WTC11 (cell line): ENCODE measurements at regions not wholly inside any gene's neighbourhood (a gene's known extent, or its start where the extent isn't known, plus 50 kb on each side); places are given as distances from the start of the nearest gene placed in this dataset.
A peak's percentile ranks its signal among the peaks of the same experiment; 100 is the strongest.

ENCODE experiments used
- ATAC-seq: fragments of 200-7000 bp; cut with Tn5 transposase; 2 replicates; pipeline ENCODE4 v1.10.0; 2021; ENCODE audit warnings: mild to moderate bottlenecking, moderate library complexity
- CTCF ChIA-PET: fragments of 300-600 bp; sonication (Branson Sonifier 250); formaldehyde crosslinking; loops from one replicate; lab custom pipeline; 2021; ENCODE audit warnings: antibody characterized with exemption; lab: Charles Lee
- POLR2A ChIA-PET: fragments of 350-600 bp; sonication (Branson Sonifier 250); formaldehyde crosslinking; loops from one replicate; lab custom pipeline; 2021; ENCODE audit warnings: antibody characterized with exemption; lab: Charles Lee
- DNase-seq: peaks from one replicate; pipeline ENCODE4 v3.0.0; 2021; ENCODE audit warnings: low spot score
- H3K27ac Mint-ChIP-seq: 2 replicates; pipeline ENCODE4 v1.8.0; 2021; ENCODE audit warnings: mixed read lengths
- H3K27me3 Mint-ChIP-seq: 2 replicates; pipeline ENCODE4 v1.8.0; 2021; ENCODE audit warnings: low read depth, mild to moderate bottlenecking, moderate library complexity, mixed read lengths
- H3K36me3 Mint-ChIP-seq: 2 replicates; pipeline ENCODE4 v1.8.0; 2021; ENCODE audit warnings: mixed read lengths
- H3K4me1 Mint-ChIP-seq: 2 replicates; pipeline ENCODE4 v1.8.0; 2022; ENCODE audit warnings: mixed read lengths
- H3K4me3 Mint-ChIP-seq: 2 replicates; pipeline ENCODE4 v1.8.0; 2021; ENCODE audit warnings: mild to moderate bottlenecking, moderate library complexity, mixed read lengths
- H3K9me3 Mint-ChIP-seq: 2 replicates; pipeline ENCODE4 v1.8.0; 2021; ENCODE audit warnings: mixed read lengths
- ATF1 ChIP-seq: sonication (generic); formaldehyde crosslinking; IDR thresholded peaks from 2 replicates; pipeline ENCODE4 v1.8.1; 2023; ENCODE audit warnings: mild to moderate bottlenecking, moderate library complexity, missing genetic modification reagents
- CREM ChIP-seq: sonication (generic); formaldehyde crosslinking; IDR thresholded peaks from 2 replicates; pipeline ENCODE4 v1.8.1; 2022; ENCODE audit warnings: mild to moderate bottlenecking, missing genetic modification reagents, moderate library complexity
- EMX1 ChIP-seq: fragments of 250-450 bp; sonication (Bioruptor Pico); IDR thresholded peaks from 2 replicates; pipeline ENCODE4 v1.8.0; 2021; ENCODE audit warnings: mild to moderate bottlenecking
- ETV6 ChIP-seq: sonication (generic); formaldehyde crosslinking; IDR thresholded peaks from 2 replicates; pipeline ENCODE4 v1.8.1; 2022; ENCODE audit warnings: mild to moderate bottlenecking, missing genetic modification reagents
- FOXK1 ChIP-seq: sonication (generic); formaldehyde crosslinking; IDR thresholded peaks from 2 replicates; pipeline ENCODE4 v1.8.0; 2022; ENCODE audit warnings: mild to moderate bottlenecking, moderate library complexity, missing genetic modification reagents
- GTF2I ChIP-seq: fragments of 250-450 bp; sonication (Bioruptor Pico); conservative IDR thresholded peaks from 2 replicates; pipeline ENCODE4 v1.4.0; 2021; ENCODE audit warnings: mild to moderate bottlenecking
- IRF2 ChIP-seq: sonication (generic); formaldehyde crosslinking; IDR thresholded peaks from 2 replicates; pipeline ENCODE4 v1.8.0; 2022; ENCODE audit warnings: low read depth, missing genetic modification reagents, borderline replicate concordance
- TEAD1 ChIP-seq: sonication (generic); formaldehyde crosslinking; IDR thresholded peaks from 2 replicates; pipeline ENCODE4 v1.8.0; 2022; ENCODE audit warnings: mild to moderate bottlenecking, missing genetic modification reagents
- ZBTB21 ChIP-seq: sonication (generic); formaldehyde crosslinking; IDR thresholded peaks from 2 replicates; pipeline ENCODE4 v1.8.1; 2023; ENCODE audit warnings: mild to moderate bottlenecking, missing genetic modification reagents, borderline replicate concordance
- ZNF138 ChIP-seq: sonication (generic); formaldehyde crosslinking; conservative IDR thresholded peaks from 2 replicates; pipeline ENCODE4 v1.8.1; 2022; ENCODE audit warnings: mild to moderate bottlenecking, moderate library complexity, missing genetic modification reagents
- ZNF232 ChIP-seq: sonication (generic); formaldehyde crosslinking; IDR thresholded peaks from 2 replicates; pipeline ENCODE4 v1.8.0; 2022; ENCODE audit warnings: mild to moderate bottlenecking, missing genetic modification reagents
- ZNF416 ChIP-seq: fragments of 250-450 bp; sonication (Bioruptor Pico); IDR thresholded peaks from 2 replicates; pipeline ENCODE4 v1.9.0; 2021; ENCODE audit warnings: mild to moderate bottlenecking, inconsistent platforms
- ZNF423 ChIP-seq: fragments of 250-450 bp; sonication (Bioruptor Pico); IDR thresholded peaks from 2 replicates; pipeline ENCODE4 v2.1.2; 2022; ENCODE audit warnings: mild to moderate bottlenecking, moderate library complexity
- ZNF512 ChIP-seq: sonication (generic); formaldehyde crosslinking; IDR thresholded peaks from 2 replicates; pipeline ENCODE4 v1.8.1; 2022; ENCODE audit warnings: missing genetic modification reagents, borderline replicate concordance
- TF ChIP-seq, protein P1 (sequence below): fragments of 250-450 bp; sonication (Bioruptor Pico); conservative IDR thresholded peaks from 2 replicates; pipeline ENCODE4 v1.9.0; 2021; ENCODE audit warnings: mild to moderate bottlenecking
- TF ChIP-seq, protein P2 (sequence below): fragments of 200-600 bp; IDR thresholded peaks from 2 replicates; pipeline ENCODE4 v1.8.0; 2022; ENCODE audit warnings: antibody characterized with exemption
- TF ChIP-seq, protein P3 (sequence below): sonication (generic); formaldehyde crosslinking; IDR thresholded peaks from 2 replicates; pipeline ENCODE4 v1.8.1; 2023; ENCODE audit warnings: mild to moderate bottlenecking, missing genetic modification reagents, moderate library complexity

DNA sequence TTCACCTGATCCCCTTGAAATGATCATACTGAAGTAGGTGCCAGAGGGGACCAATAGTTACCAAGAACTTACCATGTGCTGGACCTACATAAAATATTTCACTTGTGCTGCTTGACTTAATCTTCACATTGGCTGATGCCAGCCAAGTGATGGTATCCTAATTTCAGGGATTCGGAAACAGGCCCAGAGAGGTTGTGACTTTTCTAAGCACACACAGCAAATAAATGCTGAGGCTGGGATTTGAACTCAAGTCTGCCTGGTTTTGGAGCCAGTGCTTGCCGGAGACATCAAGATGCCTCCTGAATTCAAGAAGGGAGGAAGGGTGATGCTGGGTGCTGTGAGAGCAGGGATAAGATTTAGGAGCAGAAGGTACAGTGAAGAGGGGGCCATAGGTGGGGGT lies 173.5 kb upstream of the LHX5 start (continued):
- TF ChIP-seq ZNF512 (CRISPR knock-in tag) (no peak), ZNF416 (CRISPR knock-in tag) (no peak), ETV6 (CRISPR knock-in tag) (no peak), ZNF232 (no peak), IRF2 (CRISPR knock-in tag) (no peak), FOXK1 (CRISPR knock-in tag) (no peak), ZBTB21 (CRISPR knock-in tag) (no peak), TEAD1 (CRISPR knock-in tag) (no peak), ZNF138 (no peak)
- TF ChIP-seq, protein P1, sequence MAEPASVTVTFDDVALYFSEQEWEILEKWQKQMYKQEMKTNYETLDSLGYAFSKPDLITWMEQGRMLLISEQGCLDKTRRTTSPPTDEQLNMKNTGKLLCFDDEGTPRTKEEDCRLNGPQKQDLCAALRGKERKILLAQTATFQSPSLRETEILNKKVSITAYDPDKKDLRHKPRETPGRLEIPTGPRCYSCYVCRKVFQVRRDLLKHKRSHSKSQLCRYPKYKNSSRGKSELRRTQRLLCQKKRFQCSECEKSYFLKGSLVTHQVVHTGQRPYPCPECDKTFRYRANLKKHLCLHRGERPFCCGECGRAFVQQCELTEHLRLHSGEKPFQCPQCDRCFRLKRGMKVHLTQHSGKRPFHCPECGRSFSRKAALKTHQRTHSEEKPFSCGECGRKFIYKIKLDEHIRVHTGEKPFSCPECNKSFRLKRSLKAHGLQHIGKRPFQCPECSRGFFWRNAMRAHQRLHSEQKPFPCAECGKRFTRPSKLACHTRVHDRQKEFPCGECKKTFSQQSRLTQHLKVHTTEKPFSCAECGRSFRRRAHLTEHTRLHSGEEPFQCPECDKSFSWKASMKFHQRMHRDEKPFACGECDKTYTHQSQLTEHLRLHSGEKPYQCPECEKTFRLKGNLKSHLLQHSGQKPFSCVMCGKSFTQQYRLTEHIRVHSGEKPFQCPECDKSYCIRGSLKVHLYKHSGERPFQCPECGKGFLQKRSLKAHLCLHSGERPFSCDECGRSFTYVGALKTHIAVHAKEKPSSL (CRISPR knock-in tag), result no peak

DNA sequence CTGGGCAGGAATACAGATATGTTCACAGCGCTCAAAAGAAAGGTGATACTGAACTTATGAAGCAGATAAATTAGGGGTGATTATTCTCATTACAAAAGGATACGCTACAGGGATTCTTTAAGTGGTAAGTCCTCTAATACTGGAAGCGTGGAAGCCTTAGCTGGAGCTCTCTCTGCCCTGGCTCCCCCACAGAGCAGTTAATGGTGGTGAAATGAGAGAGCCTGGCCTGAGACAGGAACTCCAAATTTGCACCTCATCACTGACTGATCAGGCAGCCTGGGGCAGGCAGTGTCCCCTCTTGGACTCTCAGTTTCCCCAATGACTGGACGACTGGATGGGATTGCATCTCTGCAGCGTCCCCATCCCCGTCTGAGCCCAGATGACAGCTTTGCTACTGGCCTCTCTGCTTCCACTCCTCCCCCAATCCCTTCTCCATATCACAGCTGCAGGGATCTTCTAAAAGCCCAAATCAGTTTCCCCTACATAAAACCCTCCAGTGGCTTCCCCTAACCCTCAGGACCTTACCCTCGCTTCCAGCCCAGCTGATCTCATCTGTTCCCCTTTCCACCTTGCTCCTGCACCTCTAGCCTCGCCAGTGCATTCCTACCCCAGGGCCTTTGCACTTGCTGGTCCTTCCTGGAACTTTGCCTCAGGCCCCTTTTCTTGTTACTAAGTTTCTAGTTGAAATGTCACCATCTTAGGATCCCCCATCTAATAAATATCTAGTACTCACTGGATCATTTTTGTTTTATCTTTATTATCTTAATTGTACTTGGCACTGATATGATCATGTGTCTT lies 171.7 kb upstream of the LHX5 start:
- H3K9me3 Mint-ChIP-seq, result no peaks in the 10 kb centered on the region
- no peak overlapping the region for H3K4me3 Mint-ChIP-seq
- DNase-seq (no peak), ATAC-seq (peak; percentile 38)
- ChIA-PET POLR2A (no interaction called here), CTCF (interaction anchor here (0.8 to 1.0 kb wide), 2 partner anchors 182 to 218 kb away, joined by 4 read pairs; no protein-coding TSS in a partner anchor)
- TF ChIP-seq, protein P2, sequence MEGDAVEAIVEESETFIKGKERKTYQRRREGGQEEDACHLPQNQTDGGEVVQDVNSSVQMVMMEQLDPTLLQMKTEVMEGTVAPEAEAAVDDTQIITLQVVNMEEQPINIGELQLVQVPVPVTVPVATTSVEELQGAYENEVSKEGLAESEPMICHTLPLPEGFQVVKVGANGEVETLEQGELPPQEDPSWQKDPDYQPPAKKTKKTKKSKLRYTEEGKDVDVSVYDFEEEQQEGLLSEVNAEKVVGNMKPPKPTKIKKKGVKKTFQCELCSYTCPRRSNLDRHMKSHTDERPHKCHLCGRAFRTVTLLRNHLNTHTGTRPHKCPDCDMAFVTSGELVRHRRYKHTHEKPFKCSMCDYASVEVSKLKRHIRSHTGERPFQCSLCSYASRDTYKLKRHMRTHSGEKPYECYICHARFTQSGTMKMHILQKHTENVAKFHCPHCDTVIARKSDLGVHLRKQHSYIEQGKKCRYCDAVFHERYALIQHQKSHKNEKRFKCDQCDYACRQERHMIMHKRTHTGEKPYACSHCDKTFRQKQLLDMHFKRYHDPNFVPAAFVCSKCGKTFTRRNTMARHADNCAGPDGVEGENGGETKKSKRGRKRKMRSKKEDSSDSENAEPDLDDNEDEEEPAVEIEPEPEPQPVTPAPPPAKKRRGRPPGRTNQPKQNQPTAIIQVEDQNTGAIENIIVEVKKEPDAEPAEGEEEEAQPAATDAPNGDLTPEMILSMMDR, result no peak
- TF ChIP-seq CREM (CRISPR knock-in tag), result no peak
- TF ChIP-seq EMX1, result no peak
- TF ChIP-seq GTF2I (CRISPR knock-in tag), result peak; percentile 93
- TF ChIP-seq ZNF423 (CRISPR knock-in tag), result no peak
- peaks cover 19% of the 10 kb centered on the region for H3K27me3 Mint-ChIP-seq
- H3K27ac Mint-ChIP-seq, result no peak overlapping the region
- peaks cover 33% of the 10 kb centered on the region for H3K4me1 Mint-ChIP-seq
- H3K36me3 Mint-ChIP-seq, result no peaks in the 10 kb centered on the region

GRCh38 chr12:113642672-113643071 lies 171.0 kb upstream of the LHX5 start:
- Mint-ChIP-seq H3K4me1 (peaks cover 33% of the 10 kb centered on the region), H3K36me3 (no peaks in the 10 kb centered on the region), H3K27me3 (peaks cover 14% of the 10 kb centered on the region), H3K27ac (no peak overlapping the region), H3K4me3 (no peak overlapping the region), H3K9me3 (no peaks in the 10 kb centered on the region)
- DNase-seq (no peak), ATAC-seq (no peak)
- CTCF ChIA-PET, result interaction anchor here (0.6 to 1.0 kb wide), 3 partner anchors 22 to 217 kb away, joined by 4 read pairs; no protein-coding TSS in a partner anchor
- POLR2A ChIA-PET, result no interaction called here
- no peak for TF ChIP-seq ATF1 (CRISPR knock-in tag)
- TF ChIP-seq, protein P3, sequence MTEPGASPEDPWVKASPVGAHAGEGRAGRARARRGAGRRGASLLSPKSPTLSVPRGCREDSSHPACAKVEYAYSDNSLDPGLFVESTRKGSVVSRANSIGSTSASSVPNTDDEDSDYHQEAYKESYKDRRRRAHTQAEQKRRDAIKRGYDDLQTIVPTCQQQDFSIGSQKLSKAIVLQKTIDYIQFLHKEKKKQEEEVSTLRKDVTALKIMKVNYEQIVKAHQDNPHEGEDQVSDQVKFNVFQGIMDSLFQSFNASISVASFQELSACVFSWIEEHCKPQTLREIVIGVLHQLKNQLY (CRISPR knock-in tag), result no peak
